GM18505 (cell line): ENCODE measurements at regions not wholly inside any gene's neighbourhood (a gene's known extent, or its start where the extent isn't known, plus 50 kb on each side); places are given as distances from the start of the nearest gene placed in this dataset.

Experiments
- ATAC-seq: cut with Tn5 transposase; IDR thresholded peaks from one replicate; pipeline ENCODE4 v1.9.1; 2021; ENCODE audit not compliant: unreplicated experiment
- POLR2A ChIP-seq: IDR thresholded peaks from 4 replicates; pipeline ENCODE4 v1.6.1; 2011; ENCODE audit warnings: borderline replicate concordance; ENCODE audit not compliant: insufficient read depth, insufficient read length; ENCODE audit errors: extremely low read depth

GRCh38 chr7:46537191-46537905, 616.3 kb upstream of the IGFBP3 start:
- no peak for ATAC-seq
- TF ChIP-seq POLR2A = no peak

DNA sequence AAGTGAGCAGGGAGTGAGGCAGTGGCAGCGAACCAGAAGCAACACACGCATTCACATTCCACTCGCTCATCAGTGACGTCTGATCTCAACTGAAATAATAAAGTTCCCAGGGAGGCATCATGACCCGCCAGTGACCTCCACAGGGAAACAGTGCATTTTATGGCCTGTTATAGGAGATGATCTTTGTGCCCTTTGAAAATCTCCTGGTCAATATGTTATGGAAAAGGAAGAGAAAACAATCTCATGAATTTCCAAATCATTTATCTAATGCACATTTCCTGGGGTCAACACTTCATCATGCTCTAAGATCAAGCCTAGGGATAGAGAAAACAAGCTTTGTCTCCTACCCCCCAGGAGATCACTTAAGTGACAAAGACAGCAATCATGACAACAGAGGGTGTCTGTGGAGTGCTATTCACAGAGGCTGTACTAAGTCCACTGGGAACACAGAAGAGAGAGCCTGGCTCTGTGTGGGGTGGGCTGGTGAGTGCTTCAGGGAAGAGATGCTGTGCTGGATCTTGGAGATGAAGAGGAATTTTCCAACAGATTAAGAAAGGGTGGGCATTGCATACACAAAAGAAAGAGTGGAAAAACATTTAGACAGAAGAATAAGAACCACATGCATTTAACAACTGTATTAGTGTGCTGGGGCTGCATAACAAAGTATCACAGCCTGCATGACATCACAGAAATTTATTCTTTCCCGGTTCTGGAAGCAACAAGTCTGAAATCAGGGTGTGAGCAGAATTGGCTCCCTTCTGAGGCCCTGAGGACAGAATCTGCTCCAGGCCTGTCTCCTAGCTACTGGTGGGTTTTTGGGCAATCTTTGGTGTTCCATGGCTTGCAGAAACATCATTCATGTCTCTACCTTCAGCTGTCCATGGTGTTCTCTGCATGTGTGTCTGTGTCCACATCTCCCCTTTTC, 613.9 kb upstream of the IGFBP3 start:
- ATAC-seq = no peak
- TF ChIP-seq POLR2A = no peak

GRCh38 chr7:46533946-46534345, 612.9 kb upstream of the IGFBP3 start:
- TF ChIP-seq POLR2A = no peak
- no peak for ATAC-seq

- TF ChIP-seq POLR2A = no peak
- ATAC-seq = no peak
Observed at GRCh38 chr7:46532571-46532970, 611.5 kb upstream of the IGFBP3 start.

DNA sequence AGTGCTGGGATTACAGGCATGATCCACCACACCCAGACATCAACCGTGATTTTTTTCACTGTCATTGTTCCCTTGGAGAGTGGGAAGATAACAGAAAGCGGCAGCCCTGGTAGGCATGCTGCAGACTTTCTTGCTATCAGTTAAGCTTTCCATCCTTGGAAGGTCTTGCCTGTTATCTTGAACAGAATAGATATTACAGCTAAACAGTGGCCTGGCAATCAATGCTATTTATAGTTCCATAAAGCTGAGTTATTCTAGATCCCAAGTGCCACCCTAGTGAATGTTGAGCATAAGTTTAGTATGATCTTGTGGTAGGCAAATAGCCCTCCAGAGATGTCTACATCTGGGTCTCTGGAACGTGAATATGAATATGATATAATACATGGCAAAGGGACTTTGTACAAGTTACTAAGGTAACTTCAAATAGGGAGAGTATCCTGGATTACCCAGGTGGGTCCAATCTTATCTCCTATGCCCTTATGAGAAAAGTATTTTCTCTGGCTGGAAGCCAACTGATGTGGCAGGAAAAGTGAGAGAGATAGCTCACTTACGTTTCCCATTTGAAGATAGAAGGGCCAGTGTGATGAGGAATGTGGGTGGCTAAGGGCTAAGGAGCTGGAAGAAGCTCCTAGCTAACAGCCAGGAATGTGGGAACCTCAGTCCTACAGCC, 609.1 kb upstream of the IGFBP3 start:
- TF ChIP-seq POLR2A = no peak
- no peak for ATAC-seq

GRCh38 chr7:46527360-46527759, 606.3 kb upstream of the IGFBP3 start:
- TF ChIP-seq POLR2A = no peak
- ATAC-seq = no peak

DNA sequence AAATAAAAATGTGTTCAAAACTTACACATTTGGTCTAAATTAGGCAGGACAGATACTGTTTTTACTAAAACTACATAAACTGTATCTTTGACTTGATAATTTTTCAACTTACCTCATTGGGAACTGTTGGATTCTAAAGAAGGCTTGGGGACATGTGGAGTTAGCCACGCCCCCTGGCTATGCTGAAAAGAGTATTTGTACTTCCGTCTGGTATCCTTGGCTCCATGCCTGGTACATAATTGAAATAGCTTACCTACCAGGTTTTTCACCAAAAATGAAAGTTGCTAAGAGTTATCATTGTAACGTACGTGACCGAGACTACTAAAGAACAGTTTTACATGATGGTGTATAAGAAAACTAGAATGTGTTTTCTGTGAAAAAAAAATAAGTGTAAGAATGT, 604.8 kb upstream of the IGFBP3 start:
- TF ChIP-seq POLR2A = no peak
- ATAC-seq = no peak

GRCh38 chr7:46524350-46524749, 603.3 kb upstream of the IGFBP3 start:
- no peak for ATAC-seq
- TF ChIP-seq POLR2A = no peak

GRCh38 chr7:46522354-46522906, 601.4 kb upstream of the IGFBP3 start:
- TF ChIP-seq POLR2A = no peak
- no peak for ATAC-seq

GRCh38 chr7:46518713-46519112, 597.6 kb upstream of the IGFBP3 start:
- no peak for TF ChIP-seq POLR2A
- no peak for ATAC-seq

GRCh38 chr7:46515844-46516590, 594.9 kb upstream of the IGFBP3 start:
- TF ChIP-seq POLR2A = no peak
- no peak for ATAC-seq

GRCh38 chr7:46513447-46513848, 592.4 kb upstream of the IGFBP3 start:
- ATAC-seq = no peak

More at GRCh38 chr7:46513447-46513848, 592.4 kb upstream of the IGFBP3 start:
- no peak for TF ChIP-seq POLR2A
